ENCODE measurements at regions not wholly inside any gene's neighbourhood (a gene's known extent, or its start where the extent isn't known, plus 50 kb on each side); places are given as distances from the start of the nearest gene placed in this dataset.
"Not testable (repeated sequence)": the region's sequence is repeated elsewhere in the genome, so short reads cannot be mapped to it uniquely, and the experiment has no call there.

- not testable (repeated sequence) for TF ChIP-seq CTCF, EZH2 (IDR thresholded peaks at IDR 0.05)
Observed at GRCh38 chr18:60062831-60063230, 163.0 kb downstream of the PMAIP1 start.
